ENCODE measurements at regions not wholly inside any gene's neighbourhood (a gene's known extent, or its start where the extent isn't known, plus 50 kb on each side); places are given as distances from the start of the nearest gene placed in this dataset.
"Not testable (repeated sequence)": the region's sequence is repeated elsewhere in the genome, so short reads cannot be mapped to it uniquely, and the experiment has no call there.

- Histone ChIP-seq H3K9ac (ENCODE audit: low read length) (no peak overlapping the region), H3K27ac (ENCODE audit: low read length) (no peak overlapping the region)
Observed at GRCh38 chr10:121393522-121393921, 204.7 kb downstream of the FGFR2 start.

GRCh38 chr10:121400507-121400906, 197.7 kb downstream of the FGFR2 start:
- H4K20me1 ChIP-seq (ENCODE audit: insufficient read depth); H3K79me2 ChIP-seq (replicated peaks; ENCODE audit: insufficient read depth, low read length); H3K36me3 ChIP-seq (ENCODE audit: insufficient read depth, low read length); H3K9me3 ChIP-seq (ENCODE audit: low read length); H3K4me2 ChIP-seq (ENCODE audit: low read length); H2AFZ ChIP-seq (ENCODE audit: low read depth, low read length); H3K27ac ChIP-seq (ENCODE audit: low read length); H3K9me2 ChIP-seq (ENCODE audit: insufficient read depth, low read length); H3F3A ChIP-seq (ENCODE audit: insufficient read depth, low read length, poor library complexity, severe bottlenecking); H3K27me3 ChIP-seq (ENCODE audit: insufficient read depth, low read depth, low read length); H3K4me3 ChIP-seq (ENCODE audit: low read length); H3K9ac ChIP-seq (ENCODE audit: low read length): not testable (repeated sequence)

More at GRCh38 chr10:121393522-121393921, 204.7 kb downstream of the FGFR2 start:
- H3K36me3 ChIP-seq (ENCODE audit: insufficient read depth, low read length): no peaks in the 10 kb centered on the region
- H3K4me2 ChIP-seq (ENCODE audit: low read length): no peak overlapping the region
- no peaks in the 10 kb centered on the region for H3F3A ChIP-seq (ENCODE audit: insufficient read depth, low read length, poor library complexity, severe bottlenecking)
- H3K9me3 ChIP-seq (ENCODE audit: low read length): no peaks in the 10 kb centered on the region
- H4K20me1 ChIP-seq (ENCODE audit: insufficient read depth): no peaks in the 10 kb centered on the region
- no peaks in the 10 kb centered on the region for H3K9me2 ChIP-seq (ENCODE audit: insufficient read depth, low read length)
- no peaks in the 10 kb centered on the region for H3K27me3 ChIP-seq (ENCODE audit: insufficient read depth, low read depth, low read length)
- no peak for TF ChIP-seq RAD21 (conservative IDR thresholded peaks at IDR 0.05)
- no peak for TF ChIP-seq TAF1 (IDR thresholded peaks at IDR 0.05; ENCODE audit: low read depth)
- TF ChIP-seq EZH2 (IDR thresholded peaks at IDR 0.05; ENCODE audit: borderline replicate concordance, insufficient read depth, low read length, poor library complexity, severe bottlenecking): no peak
- no peak for TF ChIP-seq POLR2AphosphoS5 (IDR thresholded peaks at IDR 0.05)
- no peak for TF ChIP-seq CTCF (IDR thresholded peaks at IDR 0.05; ENCODE audit: poor library complexity, severe bottlenecking)
- TF ChIP-seq EP300 (conservative IDR thresholded peaks at IDR 0.05; ENCODE audit: poor library complexity, severe bottlenecking): no peak
- TF ChIP-seq MXI1 (conservative IDR thresholded peaks at IDR 0.05; ENCODE audit: poor library complexity, severe bottlenecking): no peak
- TF ChIP-seq SMC3 (conservative IDR thresholded peaks at IDR 0.05; ENCODE audit: poor library complexity): no peak
- no peak for TF ChIP-seq REST (IDR thresholded peaks at IDR 0.05; ENCODE audit: borderline replicate concordance)
- no peak overlapping the region for H2AFZ ChIP-seq (ENCODE audit: low read depth, low read length)
- no peak overlapping the region for H3K4me3 ChIP-seq (ENCODE audit: low read length)
- no peaks in the 10 kb centered on the region for H3K79me2 ChIP-seq (replicated peaks; ENCODE audit: insufficient read depth, low read length)

GRCh38 chr10:121403527-121403926, 194.7 kb downstream of the FGFR2 start:
- no peak overlapping the region for H3K4me3 ChIP-seq (ENCODE audit: low read length)
- no peak for TF ChIP-seq MXI1 (conservative IDR thresholded peaks at IDR 0.05; ENCODE audit: poor library complexity, severe bottlenecking)

More at GRCh38 chr10:121403527-121403926, 194.7 kb downstream of the FGFR2 start:
- Histone ChIP-seq H3K27ac (ENCODE audit: low read length) (no peak overlapping the region), H2AFZ (ENCODE audit: low read depth, low read length) (no peak overlapping the region), H3K79me2 (replicated peaks; ENCODE audit: insufficient read depth, low read length) (no peaks in the 10 kb centered on the region), H3K4me2 (ENCODE audit: low read length) (no peak overlapping the region), H3K9me2 (ENCODE audit: insufficient read depth, low read length) (no peaks in the 10 kb centered on the region), H3K36me3 (ENCODE audit: insufficient read depth, low read length) (no peaks in the 10 kb centered on the region), H3K9ac (ENCODE audit: low read length) (no peak overlapping the region), H3F3A (ENCODE audit: insufficient read depth, low read length, poor library complexity, severe bottlenecking) (no peaks in the 10 kb centered on the region), H4K20me1 (ENCODE audit: insufficient read depth) (no peaks in the 10 kb centered on the region), H3K9me3 (ENCODE audit: low read length) (no peaks in the 10 kb centered on the region), H3K27me3 (ENCODE audit: insufficient read depth, low read depth, low read length) (no peaks in the 10 kb centered on the region)
